Hematopoietic multipotent progenitor cell treated with erythropoietin and hydrocortisone succinate and interleukin-3 and kit ligand, for 6 days (in vitro differentiated cells): ENCODE measurements at regions not wholly inside any gene's neighbourhood (a gene's known extent, or its start where the extent isn't known, plus 50 kb on each side); places are given as distances from the start of the nearest gene placed in this dataset.

Source experiments
- DNase-seq: peaks from one replicate; pipeline ENCODE4 v3.0.0-alpha.2; 2015

GRCh38 chr1:217373761-217374701 is 256.9 kb downstream of the GPATCH2 start:
- no peak for DNase-seq

DNA sequence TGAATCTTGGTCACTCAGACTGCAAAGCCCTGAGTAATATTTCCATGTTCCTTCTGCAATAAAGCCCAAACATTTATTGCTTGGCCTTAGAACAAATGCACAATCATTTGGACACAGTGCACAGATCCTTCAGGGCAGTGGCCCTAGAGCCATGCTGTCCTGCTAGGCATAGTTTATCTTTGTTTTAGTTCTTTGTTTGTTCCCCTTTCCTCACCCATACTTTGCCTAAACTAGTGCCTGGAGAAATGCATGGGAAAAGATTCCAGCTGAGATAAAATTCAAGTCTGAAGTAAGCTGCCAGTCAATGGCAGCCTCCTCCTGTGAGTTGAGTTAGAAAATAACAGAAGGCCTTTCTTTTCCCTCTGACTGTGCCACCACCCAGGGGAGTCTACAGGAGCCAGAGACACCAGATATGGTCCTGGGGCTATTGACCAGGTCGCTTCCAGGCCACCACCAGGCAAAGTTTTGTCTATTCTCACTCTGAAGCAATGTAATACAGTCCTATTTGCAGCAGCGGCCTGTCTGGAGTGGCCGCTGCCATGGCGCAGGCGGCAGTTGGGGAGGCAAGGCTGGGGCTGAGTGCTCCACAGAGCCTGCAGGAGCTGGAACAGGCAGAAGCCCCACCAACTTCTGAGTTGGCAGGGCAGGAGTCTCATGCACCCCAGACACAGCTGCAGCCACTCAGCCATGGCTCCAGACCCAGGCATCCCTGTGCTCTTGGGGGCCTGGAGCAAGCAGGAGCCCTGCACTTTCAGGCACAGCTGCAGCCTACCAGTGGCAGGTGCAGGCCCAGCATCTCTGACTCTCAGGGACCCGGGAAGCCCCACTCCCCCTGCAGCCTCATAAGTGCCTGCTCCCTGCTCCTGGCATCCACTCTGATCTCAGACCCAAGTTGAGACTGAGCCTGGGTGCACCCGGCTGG is 258.6 kb downstream of the GPATCH2 start:
- DNase-seq: no peak

DNA sequence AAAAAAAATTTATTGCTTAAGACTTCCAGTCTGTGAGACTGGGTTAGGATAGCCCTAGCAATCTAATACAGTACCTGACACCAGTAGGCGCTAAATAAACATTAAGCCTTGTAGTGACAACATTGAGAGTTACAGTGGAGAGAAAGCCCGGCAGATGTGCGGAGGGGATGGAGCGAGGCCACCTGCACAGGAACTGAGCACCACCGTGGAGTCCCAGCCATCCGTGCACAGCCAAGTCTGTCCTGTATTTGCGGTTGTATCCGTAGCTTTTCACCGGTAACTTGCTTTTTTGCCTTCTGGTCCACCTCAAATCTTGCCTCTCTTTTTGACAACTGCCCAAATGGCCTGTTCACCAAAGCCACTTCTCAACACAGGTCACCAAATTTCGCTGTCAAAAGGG is 260.1 kb downstream of the GPATCH2 start:
- no peak for DNase-seq

- no peak for DNase-seq
Observed at GRCh38 chr1:217369996-217370551, 260.8 kb downstream of the GPATCH2 start.

GRCh38 chr1:217369271-217369981 is 261.5 kb downstream of the GPATCH2 start:
- no peak for DNase-seq

DNA sequence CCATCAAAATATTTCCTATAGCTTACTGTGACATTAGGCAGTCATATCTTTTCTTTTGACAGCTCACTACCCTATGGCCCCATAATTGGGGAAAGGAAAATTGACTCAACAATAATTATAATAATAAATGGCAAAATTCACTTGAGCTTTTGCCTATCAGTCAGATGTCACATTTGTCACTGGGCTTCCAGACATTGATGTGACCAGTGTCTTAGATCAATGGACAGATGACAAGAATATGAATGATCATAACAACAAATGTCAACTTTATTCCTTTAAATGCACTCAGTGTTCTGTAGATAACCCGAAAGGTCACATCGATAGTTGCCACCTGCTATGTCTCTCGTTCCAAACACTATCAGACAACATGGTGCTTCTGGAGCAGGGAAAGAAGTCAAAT is 266.7 kb downstream of the GPATCH2 start:
- no peak for DNase-seq

GRCh38 chr1:217363319-217363718 is 267.6 kb downstream of the GPATCH2 start:
- DNase-seq: no peak

GRCh38 chr1:217360510-217360909 is 270.4 kb downstream of the GPATCH2 start:
- DNase-seq: no peak

- no peak for DNase-seq
Observed at GRCh38 chr1:217354895-217355294, 276.0 kb downstream of the GPATCH2 start.

DNA sequence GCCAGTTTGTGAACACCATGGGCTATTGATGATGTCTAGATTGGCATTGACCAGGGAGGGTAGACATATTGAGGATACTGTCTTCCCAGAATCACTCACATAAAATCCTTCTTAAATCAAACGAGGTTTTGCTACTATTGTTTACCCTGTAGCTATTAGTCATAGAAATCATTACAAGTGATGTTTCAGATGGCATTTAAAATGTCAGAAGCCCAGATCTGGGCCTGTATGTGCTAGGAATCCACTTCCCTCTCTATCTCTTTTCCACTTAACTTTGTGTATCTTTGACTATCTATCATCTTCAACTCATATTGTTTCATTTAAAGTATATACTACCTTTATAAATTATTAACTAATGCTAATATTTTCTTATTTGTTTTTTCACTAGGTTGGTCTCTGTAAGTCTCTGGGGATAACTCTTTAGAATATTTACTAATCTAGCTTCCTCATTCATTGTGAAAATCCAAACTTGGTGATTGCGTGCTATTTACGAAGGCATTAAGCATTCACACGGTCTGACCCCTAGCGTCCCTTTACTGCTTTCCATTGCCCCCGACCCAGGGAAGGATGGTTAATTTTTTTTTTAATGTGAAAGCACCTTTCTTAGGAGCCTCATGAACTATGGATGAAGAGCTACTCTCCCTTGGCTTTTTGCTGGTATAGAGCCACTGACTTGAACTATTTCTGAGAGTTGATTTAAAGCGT is 281.8 kb downstream of the GPATCH2 start:
- no peak for DNase-seq

- no peak for DNase-seq
Observed at GRCh38 chr1:217344712-217345111, 286.2 kb downstream of the GPATCH2 start.

DNA sequence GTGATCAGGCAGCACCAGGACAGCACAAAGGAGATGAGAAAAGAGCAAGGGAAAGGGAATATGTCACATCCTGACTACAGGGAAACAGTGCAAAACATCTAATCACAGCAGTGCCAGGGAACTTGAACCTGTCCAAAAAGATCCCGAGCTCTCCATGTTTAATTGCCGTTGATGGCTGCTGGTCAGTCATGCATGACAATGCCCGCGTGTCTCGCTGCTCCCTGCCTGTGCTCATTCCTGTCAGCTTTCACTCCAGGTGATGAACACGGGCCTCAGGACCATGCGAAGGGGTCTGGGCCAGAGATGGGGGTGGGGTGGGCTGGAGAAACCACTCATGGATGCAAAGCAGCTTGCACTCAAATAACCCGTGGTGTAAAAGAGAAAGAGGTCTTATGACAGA is 287.0 kb downstream of the GPATCH2 start:
- DNase-seq: no peak

DNA sequence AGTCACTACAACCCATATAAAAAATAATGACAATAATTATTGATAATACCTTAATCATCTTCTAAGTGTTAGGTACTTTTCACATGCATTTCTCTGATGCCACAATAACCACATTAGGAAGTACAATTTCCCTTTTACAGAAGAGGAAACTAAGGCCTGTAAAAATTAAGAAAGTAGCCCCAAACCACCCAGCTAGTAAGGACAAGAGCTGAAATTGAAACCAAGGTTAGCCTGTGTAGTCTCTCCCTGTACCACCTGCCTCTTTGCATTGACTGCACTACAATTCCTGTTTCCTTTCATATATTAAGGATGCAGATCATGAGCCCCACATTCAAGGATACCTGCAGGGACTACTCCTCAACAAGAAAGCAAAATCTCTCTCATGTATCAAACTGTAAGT is 288.8 kb downstream of the GPATCH2 start:
- DNase-seq: no peak

DNA sequence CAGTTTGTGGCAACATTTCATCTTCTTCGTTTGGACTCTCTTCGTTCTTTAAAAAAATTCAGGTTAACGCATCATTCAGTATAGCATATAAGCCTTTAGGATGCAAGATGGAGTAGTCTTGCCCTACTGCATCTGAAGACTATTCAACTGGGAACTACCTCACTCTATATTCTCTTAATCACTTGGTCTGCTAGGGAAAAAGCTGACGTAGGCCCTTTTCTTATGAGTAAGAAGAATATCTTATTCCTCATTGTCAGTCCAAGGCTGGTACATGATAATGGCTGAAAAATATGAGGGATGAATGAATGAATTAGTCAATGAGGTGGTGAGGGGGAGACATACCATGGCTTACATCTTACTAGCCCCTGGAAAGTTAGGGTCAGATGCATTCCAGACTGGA is 294.2 kb downstream of the GPATCH2 start:
- DNase-seq: no peak

DNA sequence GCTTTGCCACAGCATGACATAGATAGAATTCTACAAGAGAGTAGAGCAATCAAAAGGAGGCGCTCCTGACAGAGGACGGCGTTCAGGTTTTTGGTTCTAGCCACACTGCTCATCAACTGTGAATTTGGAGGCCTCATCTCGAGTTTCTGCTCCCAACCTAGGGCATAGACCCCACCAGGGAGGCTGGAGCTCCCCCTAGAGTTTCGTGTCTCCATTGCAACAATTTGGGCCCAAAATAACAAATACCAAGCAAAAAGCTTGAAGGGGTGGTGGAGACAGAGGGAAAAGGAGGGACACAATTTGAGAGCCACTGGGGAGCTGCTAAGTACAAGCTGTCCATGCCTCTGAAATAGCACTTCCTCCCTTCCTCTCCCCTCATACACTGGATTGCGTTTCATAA is 297.0 kb downstream of the GPATCH2 start:
- DNase-seq: peak; percentile 5

GRCh38 chr1:217332431-217333065 is 298.3 kb downstream of the GPATCH2 start:
- DNase-seq: peak; percentile 4

DNA sequence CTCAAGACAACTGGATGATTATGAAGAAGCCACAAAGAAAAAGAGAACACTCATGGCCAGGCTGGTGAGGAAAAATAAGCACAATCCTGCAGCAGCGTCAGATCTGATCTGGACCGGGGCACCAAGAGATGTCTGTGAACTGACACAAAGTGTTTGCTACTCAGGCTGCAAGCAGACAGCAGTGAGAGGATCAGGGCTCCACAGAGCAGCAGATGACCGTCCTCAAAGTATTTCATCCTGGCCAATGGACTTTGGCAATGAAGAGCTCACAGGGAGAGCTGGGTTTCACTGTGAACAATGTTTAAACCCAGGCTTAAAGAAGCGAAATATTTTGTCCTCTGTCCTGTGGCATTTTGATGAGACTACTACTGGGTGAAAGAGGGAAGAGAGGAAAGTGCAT is 299.2 kb downstream of the GPATCH2 start:
- DNase-seq: no peak

DNA sequence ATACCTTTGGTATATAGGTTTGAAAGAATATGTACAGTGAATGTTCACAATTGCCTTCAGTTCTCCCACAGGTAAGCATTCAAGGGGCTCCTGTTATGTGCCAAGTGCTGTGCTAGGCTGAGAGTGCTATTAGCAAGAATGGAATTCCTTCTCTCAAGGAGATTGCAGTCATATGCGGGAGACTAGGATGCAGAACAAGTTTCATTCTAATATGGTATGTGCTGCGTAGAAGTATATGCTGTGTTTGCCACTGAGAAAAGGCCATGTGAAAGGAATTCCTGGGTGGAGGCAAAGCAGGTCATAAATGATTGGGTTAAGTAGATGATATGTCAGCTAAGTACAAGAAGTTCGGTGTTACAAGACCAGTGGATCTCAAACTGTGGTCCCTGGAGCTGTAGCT is 303.0 kb downstream of the GPATCH2 start:
- no peak for DNase-seq

- no peak for DNase-seq
Observed at GRCh38 chr1:217322834-217323233, 308.1 kb downstream of the GPATCH2 start.

DNA sequence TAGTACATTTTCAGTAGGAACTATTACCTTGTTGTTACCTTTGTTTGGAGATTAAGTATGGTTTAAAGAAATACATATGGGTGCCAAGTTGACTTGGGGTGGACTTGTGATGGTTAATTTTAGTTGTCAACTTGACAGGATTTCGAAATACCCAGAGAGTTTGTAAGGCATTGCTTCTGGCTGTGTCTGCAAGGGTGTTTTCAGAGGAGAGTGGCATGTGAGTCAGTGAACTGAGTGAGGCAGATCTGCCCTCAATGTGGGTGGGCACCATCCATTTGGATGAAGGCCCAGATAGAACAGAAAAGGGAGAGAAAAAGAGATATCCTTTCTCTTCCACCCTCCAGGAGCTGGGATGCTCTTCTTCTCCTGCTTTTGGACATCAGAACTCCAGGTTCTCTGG is 315.5 kb downstream of the GPATCH2 start:
- no peak for DNase-seq

DNA sequence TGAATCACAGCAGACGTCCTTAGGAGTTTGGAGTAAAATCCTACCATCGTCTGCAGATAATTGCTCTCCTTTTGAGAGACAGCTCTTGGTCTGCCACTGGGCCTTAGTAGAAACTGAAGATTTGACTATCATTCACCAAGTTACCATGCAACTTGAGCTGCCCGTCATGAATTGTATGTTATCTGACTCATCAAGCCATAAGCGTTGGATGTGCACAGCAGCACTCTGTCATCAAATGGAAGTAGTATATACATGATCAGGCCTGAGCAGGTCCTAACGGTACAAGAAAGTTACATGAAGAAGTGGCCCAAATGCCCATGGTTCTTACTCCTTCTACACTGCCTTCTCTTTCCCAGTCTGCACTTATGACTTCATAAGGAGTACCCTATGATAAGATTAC is 317.8 kb downstream of the GPATCH2 start:
- no peak for DNase-seq

GRCh38 chr1:217311766-217312165 is 319.1 kb downstream of the GPATCH2 start:
- DNase-seq: no peak
